GM21526 (cell line): ENCODE measurements at regions not wholly inside any gene's neighbourhood (a gene's known extent, or its start where the extent isn't known, plus 50 kb on each side); places are given as distances from the start of the nearest gene placed in this dataset.

Experiments
- ATAC-seq: cut with Tn5 transposase; IDR thresholded peaks from one replicate; pipeline ENCODE4 v1.9.1; 2021; ENCODE audit warnings: moderate library complexity; ENCODE audit not compliant: unreplicated experiment, low FRiP score

- no peak for ATAC-seq
These were observed 69.8 kb upstream of the SEMA3A start for GRCh38 chr7:84264396-84264795.

- ATAC-seq = no peak
These were observed 68.5 kb upstream of the SEMA3A start for GRCh38 chr7:84263106-84263505.

GRCh38 chr7:84261509-84261908 lies 66.9 kb upstream of the SEMA3A start:
- ATAC-seq = no peak

GRCh38 chr7:84258628-84259027 lies 64.0 kb upstream of the SEMA3A start:
- no peak for ATAC-seq

- ATAC-seq = no peak
These were observed 62.0 kb upstream of the SEMA3A start for GRCh38 chr7:84256571-84256971.

GRCh38 chr7:84251277-84251781 lies 56.7 kb upstream of the SEMA3A start:
- no peak for ATAC-seq

GRCh38 chr7:84250452-84250851 lies 55.9 kb upstream of the SEMA3A start:
- ATAC-seq = no peak

GRCh38 chr7:84249656-84250055 lies 55.1 kb upstream of the SEMA3A start:
- no peak for ATAC-seq

GRCh38 chr7:84248843-84249242 lies 54.3 kb upstream of the SEMA3A start:
- no peak for ATAC-seq

- ATAC-seq = no peak
These were observed 53.7 kb upstream of the SEMA3A start for GRCh38 chr7:84248267-84248666.

GRCh38 chr7:84247591-84247990 lies 53.0 kb upstream of the SEMA3A start:
- no peak for ATAC-seq

- no peak for ATAC-seq
These were observed 51.2 kb upstream of the SEMA3A start for GRCh38 chr7:84245835-84246234.
